K562 (cell line): ENCODE measurements at regions not wholly inside any gene's neighbourhood (a gene's known extent, or its start where the extent isn't known, plus 50 kb on each side); places are given as distances from the start of the nearest gene placed in this dataset.

Experiments used
- ARID1B ChIP-seq: fragments of 450-650 bp; IDR thresholded peaks from 2 replicates; pipeline ENCODE4 v1.6.1; 2016; ENCODE audit warnings: antibody characterized with exemption, mild to moderate bottlenecking, inconsistent platforms
- ATF3 ChIP-seq, 2 experiments: fragments of 450-650 bp in 1 of 2; sonication (generic) in 1 of 2; formaldehyde crosslinking in 1 of 2; IDR thresholded peaks in 1 of 2; conservative IDR thresholded peaks in 1 of 2; 2 replicates each; pipeline versions ENCODE4 v1.6.1 to v1.8.1; 2016 to 2023; ENCODE audit warnings: mild to moderate bottlenecking in 2 of 2, moderate library complexity in 2 of 2, inconsistent platforms in 1 of 2, missing genetic modification reagents in 1 of 2
- CTBP1 ChIP-seq: fragments of 450-650 bp; IDR thresholded peaks from 2 replicates; pipeline ENCODE4 v1.6.1; 2016; ENCODE audit warnings: borderline replicate concordance
- E4F1 ChIP-seq: fragments of 250-450 bp; sonication (Bioruptor Pico); IDR thresholded peaks from 2 replicates; pipeline ENCODE4 v1.5.0; 2021; ENCODE audit warnings: mild to moderate bottlenecking, borderline replicate concordance
- FOS ChIP-seq: IDR thresholded peaks from 3 replicates; pipeline ENCODE4 v1.6.1; 2011; ENCODE audit not compliant: insufficient read length; ENCODE audit errors: extremely low read depth
- GATAD2A ChIP-seq: fragments of 450-650 bp; IDR thresholded peaks from 2 replicates; pipeline ENCODE4 v1.6.1; 2017
- HDAC1 ChIP-seq, 2 experiments: fragments of 450-650 bp; IDR thresholded peaks; 2 replicates each; pipeline ENCODE4 v1.6.1; 2016 to 2017; ENCODE audit warnings: inconsistent platforms in 1 of 2, mild to moderate bottlenecking in 1 of 2, moderate library complexity in 1 of 2
- HDAC3 ChIP-seq: fragments of 450-650 bp; IDR thresholded peaks from 2 replicates; pipeline ENCODE4 v1.6.1; 2018; ENCODE audit warnings: borderline replicate concordance, mild to moderate bottlenecking, moderate library complexity; ENCODE audit not compliant: partially characterized antibody
- HOMEZ ChIP-seq: fragments of 250-450 bp; sonication (Bioruptor Pico); IDR thresholded peaks from 2 replicates; pipeline ENCODE4 v1.4.0; 2020; ENCODE audit warnings: mild to moderate bottlenecking, moderate library complexity
- JUND ChIP-seq, 2 experiments: IDR thresholded peaks; 2 replicates in 1 of 2; 3 replicates in 1 of 2; pipeline ENCODE4 v1.6.1; 2011; ENCODE audit warnings: borderline replicate concordance in 2 of 2, low read depth in 2 of 2, low read length in 2 of 2, improper control_type of control experiment in 1 of 2, missing biosample characterization in 1 of 2, missing genetic modification characterization in 1 of 2, missing genetic modification reagents in 1 of 2
- MEIS2 ChIP-seq: fragments of 450-650 bp; IDR thresholded peaks from 2 replicates; pipeline ENCODE4 v1.6.1; 2014; ENCODE audit warnings: mild to moderate bottlenecking; ENCODE audit not compliant: partially characterized antibody
- NONO ChIP-seq, 2 experiments: fragments of 200-400 bp in 1 of 2; fragments of 450-650 bp in 1 of 2; formaldehyde crosslinking in 1 of 2; IDR thresholded peaks; 2 replicates each; pipeline ENCODE4 v1.6.1; 2017; ENCODE audit warnings: low read depth in 2 of 2, mild to moderate bottlenecking in 2 of 2, moderate library complexity in 2 of 2, low read length in 1 of 2
- PATZ1 ChIP-seq: fragments of 250-450 bp; sonication (Bioruptor Pico); IDR thresholded peaks from 2 replicates; pipeline ENCODE4 v1.5.0; 2020; ENCODE audit warnings: mild to moderate bottlenecking, borderline replicate concordance
- POLR3G ChIP-seq: IDR thresholded peaks from 2 replicates; pipeline ENCODE4 v1.6.1; 2011; ENCODE audit not compliant: insufficient read length, insufficient replicate concordance; ENCODE audit errors: extremely low read depth
- RBFOX2 ChIP-seq: fragments of 200-400 bp; formaldehyde crosslinking; IDR thresholded peaks from 2 replicates; pipeline ENCODE4 v1.6.1; 2017; ENCODE audit warnings: low read depth, mild to moderate bottlenecking, low read length, moderate library complexity
- RCOR1 ChIP-seq, 2 experiments: IDR thresholded peaks; 2 replicates each; pipeline ENCODE4 v1.6.1; 2012; ENCODE audit warnings: low read depth in 2 of 2, low read length in 2 of 2, borderline replicate concordance in 1 of 2, improper control_type of control experiment in 1 of 2
- SMARCA5 ChIP-seq: fragments of 450-650 bp; IDR thresholded peaks from 2 replicates; pipeline ENCODE4 v1.6.1; 2016
- TBL1XR1 ChIP-seq, 2 experiments: IDR thresholded peaks; 2 replicates each; pipeline ENCODE4 v1.6.1; 2012; ENCODE audit warnings: improper control_type of control experiment in 2 of 2, low read length in 2 of 2, mild to moderate bottlenecking in 1 of 2
- ZNF707 ChIP-seq: fragments of 250-450 bp; sonication (Bioruptor Pico); conservative IDR thresholded peaks from 2 replicates; pipeline ENCODE4 v1.8.0; 2022; ENCODE audit warnings: inconsistent platforms, mild to moderate bottlenecking, moderate library complexity

GRCh38 chr5:90096415-90097081 lies 313.0 kb downstream of the CETN3 start (continued):
- TF ChIP-seq HOMEZ (CRISPR knock-in tag): no peak
- TF ChIP-seq FOS: peak; percentile 50
- no peak for TF ChIP-seq RBFOX2
- peak; percentile 56; the same call in 1 of the 2 replicates for TF ChIP-seq CTBP1
- no peak for TF ChIP-seq POLR3G
- peak; percentile 49 for TF ChIP-seq ARID1B
- peak; percentile 93 for TF ChIP-seq JUND (IDR thresholded peaks at IDR 0.05; ENCODE audit: borderline replicate concordance, low read depth, low read length)
- peak; percentile 95 for TF ChIP-seq JUND (tag; IDR thresholded peaks at IDR 0.05; ENCODE audit: borderline replicate concordance, low read depth, low read length)
- TF ChIP-seq MEIS2: peak; percentile 21
- peak; percentile 91 for TF ChIP-seq ATF3 (IDR thresholded peaks at IDR 0.05)
- TF ChIP-seq ATF3 (CRISPR knock-in tag; conservative IDR thresholded peaks at IDR 0.05): no peak
- no peak for TF ChIP-seq GATAD2A
- no peak for TF ChIP-seq SMARCA5
- TF ChIP-seq HDAC3: no peak
- TF ChIP-seq TBL1XR1 (IDR thresholded peaks at IDR 0.05; ENCODE audit: low read length in 2 of 2): no peak
- TF ChIP-seq NONO (IDR thresholded peaks at IDR 0.05; ENCODE audit: low read depth in 2 of 2, low read length in 1 of 2): no peak
- TF ChIP-seq HDAC1 (IDR thresholded peaks at IDR 0.05): peak in 1 of 2 experiments; percentile 57; a peak in 2 of 4 replicates
- TF ChIP-seq PATZ1 (CRISPR knock-in tag): no peak
- TF ChIP-seq E4F1 (CRISPR knock-in tag): no peak
- TF ChIP-seq RCOR1 (IDR thresholded peaks at IDR 0.05; ENCODE audit: borderline replicate concordance in 1 of 2, low read depth in 2 of 2, low read length in 2 of 2): peak in 1 of 2 experiments; percentile 92; a peak in 2 of 4 replicates
- TF ChIP-seq ZNF707 (CRISPR knock-in tag): no peak
